ENCODE measurements at regions not wholly inside any gene's neighbourhood (a gene's known extent, or its start where the extent isn't known, plus 50 kb on each side); places are given as distances from the start of the nearest gene placed in this dataset.

DNA sequence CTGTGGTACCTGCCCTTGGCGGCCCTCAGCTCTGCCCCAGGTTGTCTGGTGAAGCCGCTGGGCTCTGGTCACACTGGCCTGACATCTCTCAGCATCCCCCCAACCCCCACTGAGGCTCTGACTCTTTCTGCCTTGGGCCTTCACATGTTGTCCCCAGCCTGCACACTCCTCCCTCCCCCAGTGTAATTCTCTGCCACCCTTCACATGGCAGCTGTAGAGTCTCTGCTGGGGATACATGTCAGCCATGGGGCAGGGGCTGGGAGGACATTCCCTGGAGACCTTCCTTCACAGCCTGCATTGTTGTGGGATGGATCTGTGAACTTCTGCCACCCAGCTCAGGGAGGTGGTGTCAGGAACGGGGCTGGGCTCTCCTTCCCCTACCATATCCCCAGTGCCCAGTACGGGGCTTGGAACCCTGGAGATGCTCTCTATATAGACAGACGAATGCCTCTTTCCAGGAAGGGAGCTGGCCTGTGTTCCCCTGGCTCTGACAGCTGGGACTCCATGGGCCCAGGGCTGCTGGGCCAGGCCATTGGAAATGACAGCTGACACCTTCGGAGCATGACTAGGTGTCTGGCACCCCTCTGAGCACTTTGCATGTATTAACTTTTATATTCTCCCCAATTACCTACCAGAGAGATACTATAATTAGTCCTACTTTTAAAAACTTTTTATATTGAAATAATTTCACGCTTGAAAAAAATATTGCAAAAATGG lies 151.5 kb downstream of the INHBB start:
- no peaks in the 10 kb centered on the region for H3K4me1 ChIP-seq (ENCODE audit: insufficient read depth)
- no peak overlapping the region for H3K27ac ChIP-seq
- H3K4me3 ChIP-seq, result no peak overlapping the region
- DNase-seq (ENCODE audit: low spot score), result no peak
- no peak overlapping the region for H3K4me2 ChIP-seq
- no peaks in the 10 kb centered on the region for H3K79me2 ChIP-seq
- 82% methylated on average over 7 of the region's 7 CpGs for WGBS (ENCODE audit: low lambda C conversion rate, missing lambda C conversion rate)
- no peaks in the 10 kb centered on the region for H3K27me3 ChIP-seq
- H3K9me3 ChIP-seq (ENCODE audit: low read depth), result no peaks in the 10 kb centered on the region
- TF ChIP-seq EZH2phosphoT487 (IDR thresholded peaks at IDR 0.05; ENCODE audit: low read depth, severe bottlenecking, unreplicated experiment) (no peak), EZH2 (IDR thresholded peaks at IDR 0.05; ENCODE audit: borderline replicate concordance) (no peak)
- TF ChIP-seq, protein P1, sequence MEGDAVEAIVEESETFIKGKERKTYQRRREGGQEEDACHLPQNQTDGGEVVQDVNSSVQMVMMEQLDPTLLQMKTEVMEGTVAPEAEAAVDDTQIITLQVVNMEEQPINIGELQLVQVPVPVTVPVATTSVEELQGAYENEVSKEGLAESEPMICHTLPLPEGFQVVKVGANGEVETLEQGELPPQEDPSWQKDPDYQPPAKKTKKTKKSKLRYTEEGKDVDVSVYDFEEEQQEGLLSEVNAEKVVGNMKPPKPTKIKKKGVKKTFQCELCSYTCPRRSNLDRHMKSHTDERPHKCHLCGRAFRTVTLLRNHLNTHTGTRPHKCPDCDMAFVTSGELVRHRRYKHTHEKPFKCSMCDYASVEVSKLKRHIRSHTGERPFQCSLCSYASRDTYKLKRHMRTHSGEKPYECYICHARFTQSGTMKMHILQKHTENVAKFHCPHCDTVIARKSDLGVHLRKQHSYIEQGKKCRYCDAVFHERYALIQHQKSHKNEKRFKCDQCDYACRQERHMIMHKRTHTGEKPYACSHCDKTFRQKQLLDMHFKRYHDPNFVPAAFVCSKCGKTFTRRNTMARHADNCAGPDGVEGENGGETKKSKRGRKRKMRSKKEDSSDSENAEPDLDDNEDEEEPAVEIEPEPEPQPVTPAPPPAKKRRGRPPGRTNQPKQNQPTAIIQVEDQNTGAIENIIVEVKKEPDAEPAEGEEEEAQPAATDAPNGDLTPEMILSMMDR (IDR thresholded peaks at IDR 0.05; ENCODE audit: poor library complexity), result no peak
- no peaks in the 10 kb centered on the region for H4K20me1 ChIP-seq (ENCODE audit: insufficient read depth, poor library complexity, severe bottlenecking)
- no peaks in the 10 kb centered on the region for H3K9me2 ChIP-seq (replicated peaks; ENCODE audit: insufficient read depth)
- H2AFZ ChIP-seq, result no peak overlapping the region
- H3K36me3 ChIP-seq (replicated peaks; ENCODE audit: insufficient read depth, low read depth), result no peaks in the 10 kb centered on the region

DNA sequence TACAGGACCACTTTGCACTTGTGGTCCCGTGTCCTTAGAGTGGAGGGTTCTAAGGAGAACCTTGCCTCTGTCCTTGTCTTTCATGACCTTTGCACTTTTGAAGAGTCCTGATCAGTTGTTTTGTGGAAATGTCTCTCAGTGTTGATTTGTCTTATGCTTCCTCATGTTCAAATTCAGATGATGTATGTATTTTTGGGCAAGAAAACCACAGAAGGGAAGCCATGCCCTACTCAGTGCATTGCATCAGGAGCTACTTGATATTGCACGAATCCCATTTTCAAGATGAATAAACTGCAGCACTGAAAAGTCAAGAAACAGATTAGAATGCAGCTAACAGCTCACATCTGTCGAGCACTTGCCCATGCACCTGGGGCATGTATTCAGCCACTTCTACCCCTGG lies 152.2 kb downstream of the INHBB start:
- Histone ChIP-seq H3K27ac (no peak overlapping the region), H3K4me1 (ENCODE audit: insufficient read depth) (no peaks in the 10 kb centered on the region), H3K9me3 (ENCODE audit: low read depth) (no peaks in the 10 kb centered on the region), H4K20me1 (ENCODE audit: insufficient read depth, poor library complexity, severe bottlenecking) (no peaks in the 10 kb centered on the region), H3K79me2 (no peaks in the 10 kb centered on the region), H3K4me3 (no peak overlapping the region), H3K9me2 (replicated peaks; ENCODE audit: insufficient read depth) (no peaks in the 10 kb centered on the region), H2AFZ (no peak overlapping the region), H3K36me3 (replicated peaks; ENCODE audit: insufficient read depth, low read depth) (no peaks in the 10 kb centered on the region), H3K27me3 (no peaks in the 10 kb centered on the region), H3K4me2 (no peak overlapping the region)
- TF ChIP-seq, protein P1 (IDR thresholded peaks at IDR 0.05; ENCODE audit: poor library complexity), result no peak
- TF ChIP-seq EZH2 (IDR thresholded peaks at IDR 0.05; ENCODE audit: borderline replicate concordance) (no peak), EZH2phosphoT487 (IDR thresholded peaks at IDR 0.05; ENCODE audit: low read depth, severe bottlenecking, unreplicated experiment) (no peak)
- 93% methylated on average over 3 of the region's 3 CpGs for WGBS (ENCODE audit: low lambda C conversion rate, missing lambda C conversion rate)
- no peak for DNase-seq (ENCODE audit: low spot score)

DNA sequence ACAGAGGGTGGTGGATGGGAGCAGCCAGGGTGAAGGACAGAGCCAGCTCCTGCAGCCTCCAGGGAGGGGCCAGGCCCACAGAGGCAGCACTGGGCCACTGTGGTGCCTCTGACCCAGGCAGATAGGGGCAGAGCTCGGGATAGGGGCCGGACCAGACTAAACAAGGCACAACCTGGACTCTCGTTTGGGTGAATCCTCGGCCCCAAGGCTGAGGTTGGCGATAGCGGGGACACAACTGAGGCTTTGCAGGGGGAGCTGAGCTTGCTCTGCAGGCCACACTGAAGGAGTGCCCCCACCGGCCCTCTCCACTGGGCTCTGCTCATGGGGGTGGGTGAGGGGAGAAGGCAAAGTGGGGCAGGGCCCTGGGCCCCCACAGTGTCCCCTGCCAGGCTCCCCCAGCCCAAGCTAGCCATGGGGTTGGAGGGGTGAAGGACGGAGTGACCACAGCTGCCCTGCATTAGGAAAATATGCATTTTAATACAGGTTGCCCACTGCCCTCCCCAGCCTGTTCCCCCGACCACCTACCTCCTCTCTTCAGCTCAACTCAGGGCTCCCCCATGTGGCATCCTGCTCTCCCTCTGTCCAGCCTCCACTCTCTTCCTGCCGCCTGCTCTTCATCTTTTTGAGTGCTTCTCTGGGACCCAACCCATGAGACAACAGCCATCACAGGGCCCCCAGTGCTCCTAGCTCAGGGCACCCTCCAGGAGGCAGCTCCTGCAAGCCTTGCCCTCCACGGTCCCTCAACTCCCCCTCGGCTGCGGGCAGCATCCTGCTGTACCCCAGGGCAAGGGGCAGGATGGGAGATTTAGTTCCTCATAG lies 152.8 kb downstream of the INHBB start:
- no peak for DNase-seq (ENCODE audit: low spot score)
- no peaks in the 10 kb centered on the region for H3K79me2 ChIP-seq
- no peak overlapping the region for H2AFZ ChIP-seq
- H3K4me2 ChIP-seq, result no peak overlapping the region
- no peaks in the 10 kb centered on the region for H3K9me2 ChIP-seq (replicated peaks; ENCODE audit: insufficient read depth)
- WGBS (ENCODE audit: low lambda C conversion rate, missing lambda C conversion rate), result 81% methylated on average over 13 of the region's 13 CpGs
- no peak overlapping the region for H3K4me3 ChIP-seq
- H3K9me3 ChIP-seq (ENCODE audit: low read depth), result no peaks in the 10 kb centered on the region
- TF ChIP-seq, protein P1 (IDR thresholded peaks at IDR 0.05; ENCODE audit: poor library complexity), result no peak
- TF ChIP-seq EZH2phosphoT487 (IDR thresholded peaks at IDR 0.05; ENCODE audit: low read depth, severe bottlenecking, unreplicated experiment) (no peak), EZH2 (IDR thresholded peaks at IDR 0.05; ENCODE audit: borderline replicate concordance) (no peak)
- H3K27me3 ChIP-seq, result no peaks in the 10 kb centered on the region
- no peaks in the 10 kb centered on the region for H3K4me1 ChIP-seq (ENCODE audit: insufficient read depth)
- no peaks in the 10 kb centered on the region for H3K36me3 ChIP-seq (replicated peaks; ENCODE audit: insufficient read depth, low read depth)
- H3K27ac ChIP-seq, result no peak overlapping the region
- H4K20me1 ChIP-seq (ENCODE audit: insufficient read depth, poor library complexity, severe bottlenecking), result no peaks in the 10 kb centered on the region

Data from hepatocyte (in vitro differentiated cells).